Activated CD8-positive, alpha-beta memory T cell treated with anti-CD3 and anti-CD28 coated beads, Interleukin-2, amount 10 ng/mL, durations not matched to agents 7 days and 5 days (primary cell): ENCODE measurements at regions not wholly inside any gene's neighbourhood (a gene's known extent, or its start where the extent isn't known, plus 50 kb on each side); places are given as distances from the start of the nearest gene placed in this dataset.
"Not testable (repeated sequence)": the region's sequence is repeated elsewhere in the genome, so short reads cannot be mapped to it uniquely, and the experiment has no call there.

Experiments
- ATAC-seq: fragments of 150-1000 bp; cut with Tn5 transposase; one replicate; pipeline ENCODE4 v1.10.0; 2021; ENCODE audit warnings: moderate library complexity
- CTCF ChIA-PET: fragments of 350-600 bp; sonication (Branson Sonifier 250); formaldehyde crosslinking; loops from one replicate; lab custom pipeline; 2021; ENCODE audit warnings: antibody characterized with exemption; lab: Charles Lee
- DNase-seq: peaks from one replicate; pipeline ENCODE4 v3.0.0-alpha.2; 2020
- H3K27ac Mint-ChIP-seq: one replicate; pipeline ENCODE4 v1.8.0; 2021; ENCODE audit warnings: mild to moderate bottlenecking, mixed read lengths
- H3K27me3 Mint-ChIP-seq: one replicate; pipeline ENCODE4 v1.8.0; 2021; ENCODE audit warnings: mixed read lengths
- H3K36me3 Mint-ChIP-seq: one replicate; pipeline ENCODE4 v1.8.0; 2021; ENCODE audit warnings: mild to moderate bottlenecking, mixed read lengths
- H3K4me1 Mint-ChIP-seq: one replicate; pipeline ENCODE4 v1.8.0; 2021; ENCODE audit warnings: mixed read lengths
- H3K4me3 Mint-ChIP-seq: one replicate; pipeline ENCODE4 v1.8.0; 2021; ENCODE audit warnings: mild to moderate bottlenecking, moderate library complexity, mixed read lengths
- H3K9me3 Mint-ChIP-seq: one replicate; pipeline ENCODE4 v1.8.0; 2022; ENCODE audit warnings: low read depth, mixed read lengths

DNA sequence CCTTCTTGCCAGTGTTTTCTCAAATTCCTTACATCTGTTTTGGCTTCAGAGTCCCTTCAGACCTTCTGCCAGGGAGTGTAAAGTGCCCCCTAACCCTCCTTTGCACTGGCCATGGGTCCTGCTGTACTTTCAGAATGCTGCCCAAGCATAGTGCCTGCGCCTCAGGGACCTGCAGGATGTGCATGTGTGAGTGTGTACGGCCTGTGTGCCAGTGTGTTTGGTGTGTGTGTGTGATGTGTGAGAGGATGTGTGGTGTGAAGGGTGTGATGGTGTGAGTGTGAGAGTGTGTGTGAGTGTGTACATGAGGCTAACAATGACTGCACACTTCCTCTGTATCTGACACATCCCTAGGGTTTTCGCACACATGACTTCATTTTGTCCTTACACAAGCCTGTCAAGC is 265.8 kb upstream of the RAB4A start:
- Mint-ChIP-seq H3K4me3 (no peak overlapping the region), H3K27me3 (no peaks in the 10 kb centered on the region), H3K36me3 (no peaks in the 10 kb centered on the region), H3K27ac (no peak overlapping the region), H3K4me1 (no peaks in the 10 kb centered on the region), H3K9me3 (no peaks in the 10 kb centered on the region)
- ATAC-seq (no peak), DNase-seq (no peak)
- CTCF ChIA-PET, result no interaction called here

DNA sequence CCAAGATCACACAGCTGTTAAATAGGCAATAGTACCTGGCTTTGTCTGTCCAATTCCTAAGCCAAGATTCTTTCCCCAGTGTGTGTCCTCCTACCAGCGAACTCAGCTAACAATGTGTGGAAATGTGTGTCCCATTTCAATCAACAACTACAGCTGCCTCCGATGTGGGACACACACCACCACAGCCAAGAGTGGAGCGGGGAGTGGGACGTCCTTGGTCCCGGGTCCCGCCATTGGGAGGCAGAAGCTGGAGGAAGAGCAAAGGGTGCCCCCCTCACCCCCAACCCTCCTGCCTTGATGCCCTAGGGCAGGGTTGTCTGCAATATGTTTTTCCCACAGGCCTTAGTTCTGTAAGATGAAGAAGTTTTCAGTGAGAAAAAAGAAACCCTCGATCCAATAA is 265.4 kb upstream of the RAB4A start:
- Mint-ChIP-seq H3K4me1 (no peaks in the 10 kb centered on the region), H3K36me3 (no peaks in the 10 kb centered on the region), H3K27me3 (no peaks in the 10 kb centered on the region), H3K9me3 (no peaks in the 10 kb centered on the region), H3K27ac (no peak overlapping the region), H3K4me3 (no peak overlapping the region)
- ATAC-seq (no peak), DNase-seq (no peak)
- CTCF ChIA-PET, result no interaction called here

DNA sequence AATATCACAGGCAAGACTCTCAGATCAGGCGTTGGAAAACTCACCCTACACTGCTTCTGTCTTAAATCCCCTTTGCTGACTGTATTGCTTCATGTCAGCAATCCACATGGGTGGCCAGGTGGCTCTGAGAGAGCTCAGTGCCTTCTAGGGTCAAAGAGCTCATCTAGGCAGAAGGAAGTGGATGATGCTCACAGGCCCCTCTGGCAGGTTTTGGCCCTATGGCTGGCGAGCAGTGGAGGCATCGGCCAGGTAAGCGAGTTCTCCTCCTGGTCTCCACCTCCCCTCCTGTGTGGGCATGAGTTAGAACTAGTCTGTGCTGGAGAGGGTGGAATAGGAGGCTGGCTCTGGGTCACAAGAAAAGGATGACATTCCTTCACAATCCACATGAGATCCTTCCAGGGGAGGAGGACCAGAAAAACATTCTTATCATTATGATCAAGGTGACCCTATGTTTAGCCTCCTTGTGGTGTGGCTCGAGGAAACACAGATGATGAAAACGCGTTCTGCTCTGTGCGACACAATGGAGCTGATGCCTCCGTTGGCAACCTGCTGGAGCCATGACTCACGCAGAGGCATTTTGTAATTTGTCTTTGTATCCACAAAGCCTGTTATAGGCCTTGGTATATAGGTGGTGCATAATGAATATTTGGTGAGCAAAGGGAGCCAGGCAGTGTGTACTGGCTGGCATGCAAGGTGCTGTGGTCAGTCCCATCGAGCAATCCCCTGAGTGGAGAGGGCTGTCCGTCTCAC is 264.6 kb upstream of the RAB4A start:
- Mint-ChIP-seq H3K27me3 (no peaks in the 10 kb centered on the region), H3K4me1 (no peaks in the 10 kb centered on the region), H3K36me3 (no peaks in the 10 kb centered on the region), H3K4me3 (no peak overlapping the region), H3K9me3 (no peaks in the 10 kb centered on the region), H3K27ac (no peak overlapping the region)
- CTCF ChIA-PET, result no interaction called here
- ATAC-seq (no peak), DNase-seq (no peak)

DNA sequence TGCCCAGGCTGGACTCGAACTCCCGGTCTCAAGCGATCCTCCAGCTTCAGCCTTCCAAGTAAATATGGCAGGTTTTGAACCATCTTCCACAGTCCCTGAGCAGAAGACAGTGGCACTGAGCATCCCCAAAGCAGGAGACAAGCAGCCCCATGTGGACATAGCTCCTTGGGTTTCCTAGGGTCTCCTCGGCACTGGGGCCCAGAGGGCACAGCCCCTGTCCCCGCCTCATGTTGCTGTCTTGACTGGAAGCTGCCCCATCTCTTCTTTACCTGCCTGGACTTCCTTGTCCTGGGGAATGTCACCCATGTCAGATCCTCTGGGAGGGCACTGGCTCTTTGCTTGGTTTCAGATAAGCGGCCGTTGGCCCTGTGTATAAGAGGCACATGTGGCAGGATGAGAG is 263.7 kb upstream of the RAB4A start:
- no peaks in the 10 kb centered on the region for H3K36me3 Mint-ChIP-seq
- H3K4me3 Mint-ChIP-seq, result no peak overlapping the region
- CTCF ChIA-PET, result no interaction called here
- no peaks in the 10 kb centered on the region for H3K4me1 Mint-ChIP-seq
- H3K27me3 Mint-ChIP-seq, result peaks cover 2% of the 10 kb centered on the region
- ATAC-seq (no peak), DNase-seq (no peak)
- no peaks in the 10 kb centered on the region for H3K9me3 Mint-ChIP-seq
- no peak overlapping the region for H3K27ac Mint-ChIP-seq

DNA sequence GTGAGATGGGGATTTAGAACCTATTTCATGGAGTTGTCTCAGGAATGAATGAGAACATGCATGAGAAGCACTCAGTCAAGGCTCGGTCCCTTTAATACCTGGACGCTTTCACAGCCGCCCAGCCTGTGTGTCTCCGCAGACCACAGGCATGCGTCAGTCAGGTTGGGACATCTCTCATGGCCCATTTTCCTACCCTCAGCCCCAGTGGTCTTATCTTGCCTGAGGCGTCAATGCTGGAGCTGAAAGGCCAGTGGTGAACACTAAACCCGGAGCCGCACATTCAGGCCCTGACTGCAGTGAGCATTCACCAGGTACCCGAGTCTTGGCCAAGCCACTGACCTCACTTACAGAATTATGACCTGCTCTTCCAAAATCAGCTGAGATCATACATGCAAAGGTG is 263.2 kb upstream of the RAB4A start:
- Mint-ChIP-seq H3K27me3 (peaks cover 2% of the 10 kb centered on the region), H3K27ac (no peak overlapping the region)
- CTCF ChIA-PET, result no interaction called here

GRCh38 chr1:229008347-229008746 is 262.6 kb upstream of the RAB4A start:
- CTCF ChIA-PET, H3K27ac Mint-ChIP-seq, H3K36me3 Mint-ChIP-seq, H3K27me3 Mint-ChIP-seq, H3K4me1 Mint-ChIP-seq, DNase-seq, H3K4me3 Mint-ChIP-seq, ATAC-seq, H3K9me3 Mint-ChIP-seq: not testable (repeated sequence)

More for the DNA sequence above, 263.2 kb upstream of the RAB4A start:
- ATAC-seq, result no peak
- Mint-ChIP-seq H3K4me3 (no peak overlapping the region), H3K36me3 (no peaks in the 10 kb centered on the region), H3K9me3 (no peaks in the 10 kb centered on the region), H3K4me1 (no peaks in the 10 kb centered on the region)
- DNase-seq, result no peak

- ATAC-seq (no peak), DNase-seq (no peak)
- no peaks in the 10 kb centered on the region for H3K4me1 Mint-ChIP-seq
- no peaks in the 10 kb centered on the region for H3K36me3 Mint-ChIP-seq
- CTCF ChIA-PET, result no interaction called here
- no peak overlapping the region for H3K4me3 Mint-ChIP-seq
- H3K27ac Mint-ChIP-seq, result no peak overlapping the region
- peaks cover 16% of the 10 kb centered on the region for H3K27me3 Mint-ChIP-seq
- no peaks in the 10 kb centered on the region for H3K9me3 Mint-ChIP-seq
These were observed 259.9 kb upstream of the RAB4A start for GRCh38 chr1:229011022-229011421.

DNA sequence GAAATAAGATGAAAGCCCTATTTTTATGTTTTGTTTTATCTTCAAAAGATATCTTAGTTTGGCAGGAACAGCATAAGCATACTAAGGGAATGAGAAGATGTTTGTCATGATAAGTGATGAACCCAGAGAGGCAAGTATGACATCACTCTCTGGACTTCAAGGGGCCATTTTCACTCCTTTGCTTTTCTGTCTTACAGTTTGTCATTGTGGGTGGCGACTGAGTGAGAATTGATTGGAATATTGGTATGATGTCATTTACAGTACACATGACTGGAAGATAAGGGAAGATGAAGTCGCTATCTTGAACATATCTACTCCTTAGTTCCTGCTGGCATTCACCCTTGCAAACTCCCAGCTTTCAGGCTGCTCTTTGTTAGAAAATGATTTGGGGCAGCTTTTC is 258.1 kb upstream of the RAB4A start:
- H3K4me1 Mint-ChIP-seq, result no peaks in the 10 kb centered on the region
- CTCF ChIA-PET, result interaction anchor here (0.7 kb wide), 1 partner anchor 349 kb away, joined by 3 read pairs; no protein-coding TSS in a partner anchor
- no peak overlapping the region for H3K4me3 Mint-ChIP-seq
- H3K27ac Mint-ChIP-seq, result no peak overlapping the region
- H3K9me3 Mint-ChIP-seq, result no peaks in the 10 kb centered on the region
- no peak for ATAC-seq
- no peak for DNase-seq
- peaks cover 26% of the 10 kb centered on the region for H3K27me3 Mint-ChIP-seq
- H3K36me3 Mint-ChIP-seq, result no peaks in the 10 kb centered on the region

- no peaks in the 10 kb centered on the region for H3K9me3 Mint-ChIP-seq
- CTCF ChIA-PET, result no interaction called here
- no peak overlapping the region for H3K4me3 Mint-ChIP-seq
- ATAC-seq (no peak), DNase-seq (no peak)
- H3K27ac Mint-ChIP-seq, result no peak overlapping the region
- H3K4me1 Mint-ChIP-seq, result no peaks in the 10 kb centered on the region
- H3K36me3 Mint-ChIP-seq, result no peaks in the 10 kb centered on the region
- H3K27me3 Mint-ChIP-seq, result peaks cover 29% of the 10 kb centered on the region
These were observed 256.9 kb upstream of the RAB4A start for GRCh38 chr1:229013981-229014380.

- no peak for ATAC-seq
- H3K27me3 Mint-ChIP-seq, result peaks cover 29% of the 10 kb centered on the region
- CTCF ChIA-PET, result no interaction called here
- no peaks in the 10 kb centered on the region for H3K4me1 Mint-ChIP-seq
- H3K27ac Mint-ChIP-seq, result no peak overlapping the region
- H3K9me3 Mint-ChIP-seq, result no peaks in the 10 kb centered on the region
- H3K4me3 Mint-ChIP-seq, result no peak overlapping the region
- H3K36me3 Mint-ChIP-seq, result no peaks in the 10 kb centered on the region
- DNase-seq, result no peak
These were observed 255.1 kb upstream of the RAB4A start for GRCh38 chr1:229015806-229016205.

- DNase-seq (no peak), ATAC-seq (no peak)
- no peak overlapping the region for H3K27ac Mint-ChIP-seq
- H3K27me3 Mint-ChIP-seq, result peaks cover 31% of the 10 kb centered on the region
- H3K36me3 Mint-ChIP-seq, result no peaks in the 10 kb centered on the region
- H3K4me1 Mint-ChIP-seq, result no peaks in the 10 kb centered on the region
- no peak overlapping the region for H3K4me3 Mint-ChIP-seq
- H3K9me3 Mint-ChIP-seq, result no peaks in the 10 kb centered on the region
- CTCF ChIA-PET, result no interaction called here
These were observed 253.8 kb upstream of the RAB4A start for GRCh38 chr1:229017091-229017490.

- Mint-ChIP-seq H3K36me3 (no peaks in the 10 kb centered on the region), H3K4me3 (no peak overlapping the region), H3K27ac (no peak overlapping the region), H3K27me3 (peaks cover 27% of the 10 kb centered on the region), H3K4me1 (no peaks in the 10 kb centered on the region), H3K9me3 (no peaks in the 10 kb centered on the region)
- ATAC-seq, result no peak
- CTCF ChIA-PET, result interaction anchor here (0.8 kb wide), 1 partner anchor 208 kb away, joined by 3 read pairs; no protein-coding TSS in a partner anchor
- no peak for DNase-seq
These were observed 252.1 kb upstream of the RAB4A start for GRCh38 chr1:229018674-229019295.

GRCh38 chr1:229019663-229020271 is 251.1 kb upstream of the RAB4A start:
- Mint-ChIP-seq H3K4me3 (no peak overlapping the region), H3K9me3 (no peaks in the 10 kb centered on the region), H3K27ac (no peak overlapping the region), H3K4me1 (no peaks in the 10 kb centered on the region), H3K27me3 (peaks cover 21% of the 10 kb centered on the region), H3K36me3 (no peaks in the 10 kb centered on the region)
- CTCF ChIA-PET, result interaction anchor here (0.8 kb wide), 1 partner anchor 207 kb away, joined by 3 read pairs; no protein-coding TSS in a partner anchor
- DNase-seq (no peak), ATAC-seq (no peak)

DNA sequence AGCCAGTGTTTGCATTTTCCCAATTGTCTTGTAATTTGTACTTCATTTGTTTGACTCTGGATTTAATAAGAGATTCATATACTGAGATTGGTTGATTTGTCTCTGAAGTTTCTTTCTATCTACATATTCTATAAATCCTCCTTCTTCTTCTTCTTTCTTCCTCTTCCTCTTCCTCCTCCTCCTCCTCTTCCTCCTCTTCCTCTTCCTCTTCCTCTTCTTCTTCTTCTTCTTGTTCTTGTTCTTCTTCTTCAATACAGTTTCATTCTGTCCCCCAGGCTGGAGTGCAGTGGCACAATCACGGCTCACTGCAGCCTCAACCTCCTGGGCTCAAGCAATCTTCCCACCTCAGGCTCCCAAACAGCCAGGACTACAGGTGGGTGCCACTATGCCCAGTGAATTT is 249.9 kb upstream of the RAB4A start:
- H3K27ac Mint-ChIP-seq, H3K36me3 Mint-ChIP-seq, DNase-seq, H3K4me3 Mint-ChIP-seq, H3K4me1 Mint-ChIP-seq, ATAC-seq, H3K9me3 Mint-ChIP-seq, CTCF ChIA-PET: not testable (repeated sequence)
- peaks cover 16% of the 10 kb centered on the region for H3K27me3 Mint-ChIP-seq
